Coronary artery (tissue), 2 donors: ENCODE measurements at regions not wholly inside any gene's neighbourhood (a gene's known extent, or its start where the extent isn't known, plus 50 kb on each side); places are given as distances from the start of the nearest gene placed in this dataset.
A peak's percentile ranks its signal among the peaks of the same experiment; 100 is the strongest.
"Not testable (repeated sequence)": the region's sequence is repeated elsewhere in the genome, so short reads cannot be mapped to it uniquely, and the experiment has no call there.

Experiments used
- DNase-seq: peaks from one replicate; pipeline ENCODE4 v3.0.0-alpha.2; 2017; ENCODE audit warnings: low spot score
- H3K27ac ChIP-seq, 2 donors: fragments of 200-600 bp; sonication (generic); one replicate each; pipeline ENCODE4 v1.5.1; 2016 to 2019
- H3K4me3 ChIP-seq: fragments of 200-600 bp; sonication (generic); 2 replicates; pipeline ENCODE4 v1.5.1; 2016; ENCODE audit warnings: mild to moderate bottlenecking, moderate library complexity
- TF ChIP-seq, protein P1 (sequence below): fragments of 200-600 bp; sonication (generic); IDR thresholded peaks from one replicate; pipeline ENCODE4 v1.5.1; 2019; ENCODE audit warnings: antibody characterized with exemption

DNA sequence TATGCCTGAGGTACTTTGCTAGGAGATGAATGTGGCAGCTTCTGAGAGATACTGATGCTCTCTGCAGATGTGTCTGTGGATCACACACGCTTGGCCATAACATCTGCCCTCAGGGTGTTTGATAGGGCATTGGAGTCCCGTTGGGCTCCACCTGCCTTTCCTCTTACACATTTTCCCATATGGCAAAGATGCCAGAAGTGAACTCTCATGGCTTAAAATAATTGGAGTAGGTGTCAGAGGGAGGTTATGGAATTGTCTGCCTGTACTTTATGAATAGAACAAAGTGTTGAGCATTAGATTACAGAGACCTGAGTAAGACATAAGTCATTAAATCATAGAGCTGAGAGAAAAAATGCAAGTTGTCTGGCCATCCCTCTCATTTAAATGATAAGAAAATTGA is 75.3 kb upstream of the PNPT1 start:
- TF ChIP-seq, protein P1, sequence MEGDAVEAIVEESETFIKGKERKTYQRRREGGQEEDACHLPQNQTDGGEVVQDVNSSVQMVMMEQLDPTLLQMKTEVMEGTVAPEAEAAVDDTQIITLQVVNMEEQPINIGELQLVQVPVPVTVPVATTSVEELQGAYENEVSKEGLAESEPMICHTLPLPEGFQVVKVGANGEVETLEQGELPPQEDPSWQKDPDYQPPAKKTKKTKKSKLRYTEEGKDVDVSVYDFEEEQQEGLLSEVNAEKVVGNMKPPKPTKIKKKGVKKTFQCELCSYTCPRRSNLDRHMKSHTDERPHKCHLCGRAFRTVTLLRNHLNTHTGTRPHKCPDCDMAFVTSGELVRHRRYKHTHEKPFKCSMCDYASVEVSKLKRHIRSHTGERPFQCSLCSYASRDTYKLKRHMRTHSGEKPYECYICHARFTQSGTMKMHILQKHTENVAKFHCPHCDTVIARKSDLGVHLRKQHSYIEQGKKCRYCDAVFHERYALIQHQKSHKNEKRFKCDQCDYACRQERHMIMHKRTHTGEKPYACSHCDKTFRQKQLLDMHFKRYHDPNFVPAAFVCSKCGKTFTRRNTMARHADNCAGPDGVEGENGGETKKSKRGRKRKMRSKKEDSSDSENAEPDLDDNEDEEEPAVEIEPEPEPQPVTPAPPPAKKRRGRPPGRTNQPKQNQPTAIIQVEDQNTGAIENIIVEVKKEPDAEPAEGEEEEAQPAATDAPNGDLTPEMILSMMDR: no peak
- Histone ChIP-seq H3K27ac (no peak overlapping the region), H3K4me3 (no peak overlapping the region)
- DNase-seq: no peak

DNA sequence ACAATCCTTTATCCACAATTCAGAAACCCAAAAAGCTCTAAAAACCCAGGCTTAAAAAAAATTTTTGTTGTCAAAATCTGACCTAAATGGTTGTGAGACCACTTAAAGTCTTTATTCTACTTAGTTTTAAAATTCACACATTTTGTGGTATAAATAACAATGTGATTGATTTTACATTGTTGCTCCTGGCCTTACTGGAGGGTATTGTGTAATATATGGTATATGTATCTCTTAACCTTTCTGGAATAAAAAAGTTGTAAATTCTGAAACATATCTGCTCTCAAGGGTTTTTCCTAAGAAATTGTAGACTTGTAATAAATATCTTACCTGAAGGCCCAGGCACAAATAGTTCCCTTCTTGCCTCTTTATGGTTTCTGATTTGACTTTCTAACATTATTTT is 73.3 kb upstream of the PNPT1 start:
- DNase-seq: no peak
- Histone ChIP-seq H3K27ac (no peak overlapping the region), H3K4me3 (no peak overlapping the region)
- TF ChIP-seq, protein P1: no peak

DNA sequence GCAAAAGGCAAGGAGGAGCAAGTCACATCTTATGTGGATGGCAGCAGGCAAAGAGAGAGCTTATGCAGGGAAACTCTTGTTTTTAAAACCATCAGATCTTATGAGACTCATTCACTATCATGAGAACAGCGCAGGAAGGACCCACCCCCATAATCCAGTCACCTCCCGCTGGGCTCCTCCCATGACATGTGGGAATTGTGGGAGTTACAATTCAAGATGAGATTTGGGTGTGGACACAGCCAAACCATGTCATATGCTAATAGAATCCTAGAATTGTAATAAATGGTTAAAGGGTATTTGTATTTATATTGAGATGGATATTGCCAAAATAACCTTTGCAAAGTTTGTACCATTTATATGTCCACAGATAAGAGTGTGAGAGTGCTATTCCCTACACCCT is 72.1 kb upstream of the PNPT1 start:
- H3K27ac ChIP-seq, H3K4me3 ChIP-seq, DNase-seq: not testable (repeated sequence)

DNA sequence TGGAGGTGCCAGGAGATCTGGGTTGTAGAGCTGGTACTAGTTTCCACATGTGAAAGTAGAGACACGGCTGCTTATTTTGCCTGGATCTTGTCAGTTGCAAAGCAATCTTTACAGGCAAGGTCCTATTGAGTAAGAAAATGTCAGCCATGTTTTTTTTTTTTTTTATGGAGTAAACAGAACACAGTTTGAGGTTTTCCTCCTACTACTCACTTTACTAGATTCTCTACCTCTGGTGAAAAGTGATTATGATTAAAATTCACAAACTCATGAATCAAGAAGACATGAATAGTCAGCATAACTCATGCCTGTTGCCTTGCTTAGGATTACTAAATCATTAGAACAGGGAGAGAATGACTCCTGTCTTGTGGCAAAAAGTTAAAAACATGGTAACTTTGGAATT is 70.1 kb upstream of the PNPT1 start:
- Histone ChIP-seq H3K4me3 (no peak overlapping the region), H3K27ac (no peak overlapping the region)
- TF ChIP-seq, protein P1: no peak
- DNase-seq: no peak

DNA sequence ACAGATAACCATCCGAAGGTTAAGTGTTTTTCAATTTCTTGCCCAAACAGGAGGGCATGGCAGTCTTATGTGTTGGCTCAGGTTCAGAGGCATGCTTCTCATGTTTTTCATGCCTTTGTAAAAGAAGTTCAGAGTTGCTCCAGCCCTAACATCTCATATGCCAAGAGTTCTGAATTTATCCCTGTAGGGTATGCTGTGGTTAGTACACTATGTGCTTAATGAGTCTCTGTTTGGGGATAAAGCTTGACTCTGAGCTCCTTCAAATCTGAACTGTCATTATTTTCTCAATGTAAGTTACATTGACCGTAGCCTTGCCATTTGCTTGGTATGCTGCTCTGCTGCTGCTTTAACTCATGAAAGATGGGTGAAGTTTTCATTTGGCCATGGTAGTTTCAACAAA is 67.9 kb upstream of the PNPT1 start:
- H3K4me3 ChIP-seq: peak overlapping the region; percentile 15
- TF ChIP-seq, protein P1: no peak
- H3K27ac ChIP-seq: peak overlapping the region in 1 of 2 donors; percentile 71
- no peak for DNase-seq

DNA sequence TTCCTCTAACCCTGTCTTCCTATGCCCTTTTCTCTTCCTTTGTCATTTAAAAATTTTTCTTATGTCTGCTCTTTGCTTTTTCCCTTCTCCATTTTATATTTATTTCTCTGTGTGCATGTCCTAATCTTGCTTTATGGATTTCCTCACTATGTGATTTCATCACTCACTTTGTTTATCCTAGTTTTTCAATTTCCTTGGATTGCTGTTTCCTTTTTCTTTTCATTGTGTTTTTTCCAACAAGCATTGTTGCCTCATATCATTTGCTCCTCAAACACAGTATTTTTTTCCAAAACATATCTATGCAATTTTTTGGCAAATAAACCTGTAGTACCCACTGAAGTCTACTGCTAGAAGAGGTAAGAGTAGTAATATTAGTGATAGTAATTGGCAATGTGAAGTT is 67.4 kb upstream of the PNPT1 start:
- TF ChIP-seq, protein P1: no peak
- peak overlapping the region in 1 of 2 donors; percentile 71 for H3K27ac ChIP-seq
- H3K4me3 ChIP-seq: no peak overlapping the region
- DNase-seq: no peak

DNA sequence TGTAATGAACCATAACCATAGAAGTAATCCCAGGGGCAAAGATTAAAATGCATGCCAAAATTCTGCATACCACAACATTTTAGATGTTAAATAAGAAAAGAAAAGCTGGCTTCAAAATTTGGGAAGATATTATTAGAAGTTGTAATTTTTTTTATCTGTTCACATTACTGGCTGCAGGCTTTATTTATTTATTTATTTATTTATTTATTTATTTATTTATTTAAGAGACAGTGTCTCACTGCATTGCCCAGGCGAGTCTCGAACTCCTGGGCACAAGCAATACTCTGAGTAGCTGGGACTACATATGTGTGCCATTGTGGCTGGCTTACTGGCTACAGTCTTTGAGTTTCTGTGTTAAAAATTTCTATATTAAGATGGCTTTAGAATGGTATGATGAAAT is 66.5 kb upstream of the PNPT1 start:
- no peak overlapping the region for H3K27ac ChIP-seq
- TF ChIP-seq, protein P1: no peak
- no peak overlapping the region for H3K4me3 ChIP-seq
- DNase-seq: no peak

DNA sequence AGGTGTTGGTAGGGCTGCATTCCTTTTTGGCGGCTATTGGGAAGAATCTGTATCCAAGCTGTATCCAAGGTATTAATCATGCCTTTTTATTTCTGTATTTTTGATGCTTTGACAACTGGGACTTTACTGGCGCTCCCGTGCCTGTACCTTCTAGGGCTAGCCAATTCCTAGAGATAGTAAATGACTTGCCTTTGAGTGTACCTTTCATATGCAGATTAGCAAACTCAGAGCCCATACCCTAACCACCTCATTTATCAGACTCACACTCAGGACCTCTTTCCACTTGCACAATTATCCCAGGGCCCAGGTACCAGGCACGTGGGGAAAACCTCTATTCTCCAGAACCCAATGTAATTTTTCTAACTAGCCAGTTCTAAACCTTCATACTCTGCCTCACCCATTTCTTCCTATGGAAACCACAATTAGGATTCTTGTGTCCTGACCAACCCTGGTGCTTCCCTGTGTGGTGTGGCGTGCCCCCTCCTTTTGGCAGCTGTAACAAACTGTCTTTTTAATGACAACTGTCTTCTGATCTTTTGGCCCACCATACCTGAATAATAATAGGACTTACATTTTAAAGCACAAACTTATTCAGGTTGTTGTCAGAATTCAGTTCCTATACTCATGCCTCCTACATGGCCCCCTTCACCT is 65.8 kb upstream of the PNPT1 start:
- H3K27ac ChIP-seq: no peak overlapping the region
- no peak for DNase-seq
- TF ChIP-seq, protein P1: no peak
- no peak overlapping the region for H3K4me3 ChIP-seq
